ENCODE measurements at regions not wholly inside any gene's neighbourhood (a gene's known extent, or its start where the extent isn't known, plus 50 kb on each side); places are given as distances from the start of the nearest gene placed in this dataset.

- H3K27ac ChIP-seq: no peak overlapping the region
- TF ChIP-seq BHLHE40 (IDR thresholded peaks at IDR 0.05; ENCODE audit: low read depth, low read length) (no peak), ESRRA (IDR thresholded peaks at IDR 0.05; ENCODE audit: borderline replicate concordance, low read length) (no peak), HOXB5 (CRISPR knock-in tag; IDR thresholded peaks at IDR 0.05) (no peak), HEYL (CRISPR knock-in tag; IDR thresholded peaks at IDR 0.05) (no peak), CHD2 (IDR thresholded peaks at IDR 0.05; ENCODE audit: low read length, partially characterized antibody) (no peak), CBX2 (IDR thresholded peaks at IDR 0.05; ENCODE audit: borderline replicate concordance, low read depth) (no peak), CHD4 (IDR thresholded peaks at IDR 0.05; ENCODE audit: borderline replicate concordance) (no peak), NR3C1 (IDR thresholded peaks at IDR 0.05) (no peak), FOSL2 (IDR thresholded peaks at IDR 0.05) (no peak), FOSL2 (CRISPR knock-in tag; IDR thresholded peaks at IDR 0.05) (no peak), EHMT2 (IDR thresholded peaks at IDR 0.05; ENCODE audit: low read depth) (no peak), POLR2A (IDR thresholded peaks at IDR 0.05; ENCODE audit: low read length) (no peak), ZC3H11A (IDR thresholded peaks at IDR 0.05) (no peak), KDM5A (IDR thresholded peaks at IDR 0.05) (no peak)
- no peak overlapping the region for H3K4me2 ChIP-seq
- POLR2A ChIA-PET: no interaction called here
- FAIRE-seq: no peak
- no peak for DNase-seq (ENCODE audit: low read depth in 1 of 2, low spot score in 1 of 2)
- no peaks in the 10 kb centered on the region for H3K4me1 ChIP-seq
- CTCF ChIA-PET: no interaction called here
- 6% methylated on average over 2 of the region's 2 CpGs for WGBS (ENCODE audit: missing lambda C conversion rate)
- no peak overlapping the region for H3K4me3 ChIP-seq
- no peak for ATAC-seq
- H3K9me3 ChIP-seq: no peaks in the 10 kb centered on the region
These were observed 583.2 kb downstream of the GLRX3 start for GRCh38 chr10:130719448-130719752.

- no peak overlapping the region for H3K4me2 ChIP-seq
- ATAC-seq (no peak), FAIRE-seq (no peak), DNase-seq (ENCODE audit: low read depth in 1 of 2, low spot score in 1 of 2) (no peak)
- H3K9me3 ChIP-seq: no peaks in the 10 kb centered on the region
- no peaks in the 10 kb centered on the region for H3K4me1 ChIP-seq
- ChIA-PET CTCF (no interaction called here), POLR2A (no interaction called here)
- WGBS (ENCODE audit: missing lambda C conversion rate): 3% methylated on average over 5 of the region's 5 CpGs
- TF ChIP-seq CBX8 (IDR thresholded peaks at IDR 0.05) (no peak), ZFP36 (IDR thresholded peaks at IDR 0.05; ENCODE audit: borderline replicate concordance, partially characterized antibody) (no peak), EP300 (IDR thresholded peaks at IDR 0.05) (no peak), JUNB (IDR thresholded peaks at IDR 0.05) (no peak), KDM1A (IDR thresholded peaks at IDR 0.05; ENCODE audit: low read depth) (no peak), EHF (CRISPR knock-in tag; IDR thresholded peaks at IDR 0.05) (no peak), E2F6 (IDR thresholded peaks at IDR 0.05; ENCODE audit: borderline replicate concordance, low read depth) (no peak), PHF8 (IDR thresholded peaks at IDR 0.05; ENCODE audit: borderline replicate concordance, low read depth) (no peak), HDAC2 (IDR thresholded peaks at IDR 0.05) (no peak), CHD2 (IDR thresholded peaks at IDR 0.05; ENCODE audit: low read length, partially characterized antibody) (no peak), SMC3 (IDR thresholded peaks at IDR 0.05) (no peak), RCOR1 (IDR thresholded peaks at IDR 0.05; ENCODE audit: low read depth, low read length) (no peak), POLR2A (IDR thresholded peaks at IDR 0.05; ENCODE audit: low read length) (no peak), RARB (CRISPR knock-in tag; IDR thresholded peaks at IDR 0.05) (no peak)
- no peak overlapping the region for H3K4me3 ChIP-seq
- H3K27ac ChIP-seq: no peak overlapping the region
These were observed 584.0 kb downstream of the GLRX3 start for GRCh38 chr10:130720235-130720634.

DNA sequence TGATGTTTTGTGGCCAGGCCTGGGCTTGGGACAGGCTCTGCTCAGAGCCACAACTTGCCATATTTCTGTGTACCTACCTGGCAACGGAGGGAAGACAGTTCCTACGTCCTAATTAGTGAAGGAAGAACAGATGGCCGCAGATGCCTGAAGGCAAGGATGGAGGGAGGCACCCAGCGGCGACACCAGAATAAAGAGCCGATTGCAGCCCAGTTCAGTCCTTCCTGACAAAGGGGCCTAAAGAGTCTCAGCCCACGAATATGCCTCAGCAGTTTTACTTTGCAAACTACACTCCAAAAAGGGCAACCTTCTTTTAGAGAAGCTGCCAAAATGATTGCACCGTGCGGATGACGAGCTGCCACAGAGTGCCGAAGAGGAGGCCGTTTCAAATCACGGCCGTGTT, 585.8 kb downstream of the GLRX3 start:
- Histone ChIP-seq H3K4me2 (no peak overlapping the region), H3K27ac (no peak overlapping the region), H3K9me3 (no peaks in the 10 kb centered on the region), H3K4me3 (no peak overlapping the region), H3K4me1 (no peaks in the 10 kb centered on the region)
- FAIRE-seq (no peak), DNase-seq (ENCODE audit: low read depth in 1 of 2, low spot score in 1 of 2) (no peak), ATAC-seq (no peak)
- 34% methylated on average over 13 of the region's 14 CpGs for WGBS (ENCODE audit: missing lambda C conversion rate)
- POLR2A ChIA-PET: no interaction called here
- CTCF ChIA-PET: no interaction called here
- TF ChIP-seq SMC3 (IDR thresholded peaks at IDR 0.05): no peak
- TF ChIP-seq RARB (CRISPR knock-in tag; IDR thresholded peaks at IDR 0.05): no peak
- no peak for TF ChIP-seq JUN (IDR thresholded peaks at IDR 0.05)
- TF ChIP-seq RFX5 (IDR thresholded peaks at IDR 0.05): no peak
- TF ChIP-seq KDM5A (IDR thresholded peaks at IDR 0.05): no peak
- TF ChIP-seq, protein P1, sequence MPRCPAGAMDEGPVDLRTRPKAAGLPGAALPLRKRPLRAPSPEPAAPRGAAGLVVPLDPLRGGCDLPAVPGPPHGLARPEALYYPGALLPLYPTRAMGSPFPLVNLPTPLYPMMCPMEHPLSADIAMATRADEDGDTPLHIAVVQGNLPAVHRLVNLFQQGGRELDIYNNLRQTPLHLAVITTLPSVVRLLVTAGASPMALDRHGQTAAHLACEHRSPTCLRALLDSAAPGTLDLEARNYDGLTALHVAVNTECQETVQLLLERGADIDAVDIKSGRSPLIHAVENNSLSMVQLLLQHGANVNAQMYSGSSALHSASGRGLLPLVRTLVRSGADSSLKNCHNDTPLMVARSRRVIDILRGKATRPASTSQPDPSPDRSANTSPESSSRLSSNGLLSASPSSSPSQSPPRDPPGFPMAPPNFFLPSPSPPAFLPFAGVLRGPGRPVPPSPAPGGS (IDR thresholded peaks at IDR 0.05): no peak
- TF ChIP-seq CEBPB (IDR thresholded peaks at IDR 0.05): no peak
- TF ChIP-seq RNF2 (IDR thresholded peaks at IDR 0.05; ENCODE audit: borderline replicate concordance, low read depth): no peak
- TF ChIP-seq POLR2AphosphoS2 (conservative IDR thresholded peaks at IDR 0.05; ENCODE audit: low read length): no peak
- TF ChIP-seq FOSL2 (IDR thresholded peaks at IDR 0.05): no peak
- no peak for TF ChIP-seq FOSL2 (CRISPR knock-in tag; IDR thresholded peaks at IDR 0.05)
- TF ChIP-seq RCOR1 (IDR thresholded peaks at IDR 0.05; ENCODE audit: low read depth, low read length): no peak
- TF ChIP-seq ZNF302 (CRISPR knock-in tag; IDR thresholded peaks at IDR 0.05): no peak
- TF ChIP-seq ZFP36 (IDR thresholded peaks at IDR 0.05; ENCODE audit: borderline replicate concordance, partially characterized antibody): no peak

Measured in A549 (cell line).